Natural killer cell (primary cell): ENCODE measurements at regions not wholly inside any gene's neighbourhood (a gene's known extent, or its start where the extent isn't known, plus 50 kb on each side); places are given as distances from the start of the nearest gene placed in this dataset.

Experiments used
- ATAC-seq, 3 donors: fragments of 150-1000 bp in 2 of 3; fragments of 200-7000 bp in 1 of 3; cut with Tn5 transposase; 1 replicate in 1 of 3; 2 replicates in 2 of 3; pipeline ENCODE4 v1.10.0; 2021; ENCODE audit warnings: mild to moderate bottlenecking in 2 of 3, moderate library complexity in 2 of 3
- DNase-seq, 2 donors: peaks; one replicate each; pipeline versions ENCODE4 v3.0.0 to v3.0.0-alpha.2; 2013 to 2021; ENCODE audit warnings: mixed read lengths in 1 of 2
- H3K27ac ChIP-seq: one replicate; pipeline ENCODE4 v1.5.1; 2013; ENCODE audit warnings: mild to moderate bottlenecking, low read length
- H3K27me3 ChIP-seq: one replicate; pipeline ENCODE4 v1.6.1; 2013; ENCODE audit warnings: low read length; ENCODE audit not compliant: control insufficient read depth, insufficient read depth
- H3K36me3 ChIP-seq: one replicate; pipeline ENCODE4 v1.6.1; 2013; ENCODE audit warnings: low read length; ENCODE audit not compliant: control insufficient read depth, insufficient read depth
- H3K4me1 ChIP-seq: one replicate; pipeline ENCODE4 v1.6.1; 2013; ENCODE audit warnings: low read length; ENCODE audit not compliant: control insufficient read depth, insufficient read depth
- H3K4me3 ChIP-seq: one replicate; pipeline ENCODE4 v1.5.1; 2013; ENCODE audit warnings: low read length
- H3K9me3 ChIP-seq: one replicate; pipeline ENCODE4 v1.6.1; 2013; ENCODE audit warnings: low read length; ENCODE audit not compliant: control insufficient read depth, insufficient read depth
- H3K27ac Mint-ChIP-seq, 2 donors: one replicate each; pipeline ENCODE4 v1.8.0; 2022; ENCODE audit warnings: mild to moderate bottlenecking in 2 of 2, mixed read lengths in 2 of 2, moderate library complexity in 1 of 2
- H3K27me3 Mint-ChIP-seq, 2 donors: one replicate each; pipeline ENCODE4 v1.8.0; 2022; ENCODE audit warnings: low read depth in 2 of 2, mixed read lengths in 2 of 2
- H3K36me3 Mint-ChIP-seq: one replicate; pipeline ENCODE4 v1.8.0; 2022; ENCODE audit warnings: mixed read lengths
- H3K4me1 Mint-ChIP-seq, 2 donors: one replicate each; pipeline ENCODE4 v1.8.0; 2022; ENCODE audit warnings: mixed read lengths in 2 of 2
- H3K4me3 Mint-ChIP-seq: one replicate; pipeline ENCODE4 v1.8.0; 2022; ENCODE audit warnings: mild to moderate bottlenecking, moderate library complexity, mixed read lengths
- H3K9me3 Mint-ChIP-seq, 2 donors: one replicate each; pipeline ENCODE4 v1.8.0; 2022; ENCODE audit warnings: mixed read lengths in 2 of 2
- WGBS: methylation state at CpG from one replicate; pipeline ENCODE4 v1.1.7; 2013; ENCODE audit warnings: missing lambda C conversion rate; ENCODE audit not compliant: insufficient coverage; 5-methylcytosine and 5-hydroxymethylcytosine counted together
- intact Hi-C: fragments of 100-400 bp; cut with micrococcal nuclease; formaldehyde crosslinking; loops from one replicate; pipeline ENCODE4 v1.14.2; 2022
- TF ChIP-seq, protein P1 (sequence below): fragments of 200-600 bp; IDR thresholded peaks from one replicate; pipeline ENCODE4 v1.8.0; 2022; ENCODE audit warnings: antibody characterized with exemption

DNA sequence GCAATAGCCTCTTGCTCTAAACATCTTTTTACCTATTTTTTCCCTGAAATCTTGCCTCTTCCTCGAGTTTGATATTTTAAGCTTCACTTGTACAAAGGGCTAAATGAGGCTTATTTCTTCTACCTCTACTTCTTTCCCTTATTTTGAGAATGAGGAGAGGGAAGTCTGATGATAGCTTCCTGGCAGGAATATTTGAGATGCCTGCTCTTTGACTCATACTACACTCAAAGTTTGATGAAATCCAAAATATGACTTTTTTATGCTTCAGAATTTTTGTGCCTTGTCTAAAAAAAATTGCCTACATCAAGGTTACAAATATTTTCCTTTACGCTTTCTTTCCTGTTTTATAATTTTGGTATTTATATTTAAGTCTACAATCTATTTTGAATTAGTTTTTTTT, 624.4 kb upstream of the PLXNA2 start:
- no peak for DNase-seq
- no CpG with 5 or more reads among the region's 2 CpGs for WGBS
- intact Hi-C loops: no loop called here
- H3K9me3 ChIP-seq: no peaks in the 10 kb centered on the region
- no peaks in the 10 kb centered on the region for H3K27me3 ChIP-seq
- Mint-ChIP-seq H3K27ac (no peak overlapping the region), H3K4me3 (no peak overlapping the region), H3K4me1 (no peaks in the 10 kb centered on the region), H3K9me3 (peaks cover under 1 to 6% of the 10 kb centered on the region in 2 donors), H3K27me3 (no peaks in the 10 kb centered on the region), H3K36me3 (peaks cover 2% of the 10 kb centered on the region)
- TF ChIP-seq, protein P1, sequence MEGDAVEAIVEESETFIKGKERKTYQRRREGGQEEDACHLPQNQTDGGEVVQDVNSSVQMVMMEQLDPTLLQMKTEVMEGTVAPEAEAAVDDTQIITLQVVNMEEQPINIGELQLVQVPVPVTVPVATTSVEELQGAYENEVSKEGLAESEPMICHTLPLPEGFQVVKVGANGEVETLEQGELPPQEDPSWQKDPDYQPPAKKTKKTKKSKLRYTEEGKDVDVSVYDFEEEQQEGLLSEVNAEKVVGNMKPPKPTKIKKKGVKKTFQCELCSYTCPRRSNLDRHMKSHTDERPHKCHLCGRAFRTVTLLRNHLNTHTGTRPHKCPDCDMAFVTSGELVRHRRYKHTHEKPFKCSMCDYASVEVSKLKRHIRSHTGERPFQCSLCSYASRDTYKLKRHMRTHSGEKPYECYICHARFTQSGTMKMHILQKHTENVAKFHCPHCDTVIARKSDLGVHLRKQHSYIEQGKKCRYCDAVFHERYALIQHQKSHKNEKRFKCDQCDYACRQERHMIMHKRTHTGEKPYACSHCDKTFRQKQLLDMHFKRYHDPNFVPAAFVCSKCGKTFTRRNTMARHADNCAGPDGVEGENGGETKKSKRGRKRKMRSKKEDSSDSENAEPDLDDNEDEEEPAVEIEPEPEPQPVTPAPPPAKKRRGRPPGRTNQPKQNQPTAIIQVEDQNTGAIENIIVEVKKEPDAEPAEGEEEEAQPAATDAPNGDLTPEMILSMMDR: no peak
- no peak for ATAC-seq
- no peaks in the 10 kb centered on the region for H3K4me1 ChIP-seq
- no peak overlapping the region for H3K27ac ChIP-seq
- H3K4me3 ChIP-seq: no peak overlapping the region
- no peaks in the 10 kb centered on the region for H3K36me3 ChIP-seq

DNA sequence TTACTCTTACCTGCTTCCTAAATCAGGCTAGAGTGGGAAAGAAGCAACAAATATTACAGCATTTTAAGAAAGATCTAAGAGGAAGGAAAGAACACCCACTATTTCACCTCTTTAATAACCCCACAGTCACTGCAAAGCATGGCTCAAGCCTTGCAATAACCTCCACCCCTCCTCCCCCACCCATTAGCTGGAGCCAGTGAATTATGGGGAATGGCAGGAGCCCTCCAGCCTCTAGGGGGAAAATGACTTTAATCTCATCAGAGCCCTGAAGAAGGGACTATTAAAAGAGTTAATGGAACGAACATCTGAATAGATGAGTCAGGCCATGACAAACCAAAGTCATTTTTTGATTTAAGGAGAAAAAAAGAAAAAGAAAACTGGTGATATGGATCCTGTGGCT, 630.7 kb upstream of the PLXNA2 start:
- no peak overlapping the region for H3K27ac ChIP-seq
- no peak overlapping the region for H3K4me3 Mint-ChIP-seq
- no peaks in the 10 kb centered on the region for H3K4me1 ChIP-seq
- H3K27me3 Mint-ChIP-seq: peaks cover 0 to 3% of the 10 kb centered on the region in 2 donors
- H3K36me3 ChIP-seq: no peaks in the 10 kb centered on the region
- H3K4me1 Mint-ChIP-seq: no peaks in the 10 kb centered on the region
- intact Hi-C loops: no loop called here
- ATAC-seq (no peak), DNase-seq (no peak)
- H3K9me3 ChIP-seq: no peaks in the 10 kb centered on the region
- H3K27me3 ChIP-seq: no peaks in the 10 kb centered on the region
- no peak overlapping the region for H3K4me3 ChIP-seq
- H3K27ac Mint-ChIP-seq: no peak overlapping the region
- H3K36me3 Mint-ChIP-seq: peaks cover 10% of the 10 kb centered on the region
- 78% methylated on average over 1 of the region's 1 CpG for WGBS
- peaks cover 4 to 11% of the 10 kb centered on the region in 2 donors for H3K9me3 Mint-ChIP-seq
- TF ChIP-seq, protein P1: no peak

DNA sequence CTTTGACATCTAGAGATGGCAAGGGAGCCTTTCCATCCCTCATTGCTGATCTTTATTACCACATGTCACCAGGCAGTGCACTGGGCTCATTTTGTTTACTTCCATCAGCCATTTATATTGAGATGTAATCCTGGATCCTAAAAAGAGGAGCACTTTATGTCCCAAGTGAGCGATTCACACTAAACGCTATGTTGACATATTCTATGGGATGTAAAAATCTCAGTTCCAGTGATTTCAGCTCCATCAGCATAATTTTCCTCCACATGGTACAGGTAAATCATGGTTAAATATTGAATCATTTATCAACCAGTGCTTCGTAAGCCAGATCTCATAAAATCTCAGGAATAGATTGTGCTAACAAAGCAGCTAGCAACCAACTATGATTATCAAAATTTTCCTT, 634.8 kb upstream of the PLXNA2 start:
- Histone ChIP-seq H3K27me3 (no peaks in the 10 kb centered on the region), H3K4me1 (no peaks in the 10 kb centered on the region), H3K9me3 (no peaks in the 10 kb centered on the region), H3K4me3 (no peak overlapping the region), H3K27ac (no peak overlapping the region), H3K36me3 (no peaks in the 10 kb centered on the region)
- 100% methylated on average over 1 of the region's 3 CpGs for WGBS
- TF ChIP-seq, protein P1: no peak
- DNase-seq: no peak
- H3K36me3 Mint-ChIP-seq: peaks cover 3% of the 10 kb centered on the region
- H3K27ac Mint-ChIP-seq: no peak overlapping the region
- H3K27me3 Mint-ChIP-seq: peaks cover 0 to 3% of the 10 kb centered on the region in 2 donors
- peaks cover 0 to 9% of the 10 kb centered on the region in 2 donors for H3K9me3 Mint-ChIP-seq
- no peak overlapping the region for H3K4me3 Mint-ChIP-seq
- no peaks in the 10 kb centered on the region for H3K4me1 Mint-ChIP-seq
- intact Hi-C loops: no loop called here
- no peak for ATAC-seq

DNA sequence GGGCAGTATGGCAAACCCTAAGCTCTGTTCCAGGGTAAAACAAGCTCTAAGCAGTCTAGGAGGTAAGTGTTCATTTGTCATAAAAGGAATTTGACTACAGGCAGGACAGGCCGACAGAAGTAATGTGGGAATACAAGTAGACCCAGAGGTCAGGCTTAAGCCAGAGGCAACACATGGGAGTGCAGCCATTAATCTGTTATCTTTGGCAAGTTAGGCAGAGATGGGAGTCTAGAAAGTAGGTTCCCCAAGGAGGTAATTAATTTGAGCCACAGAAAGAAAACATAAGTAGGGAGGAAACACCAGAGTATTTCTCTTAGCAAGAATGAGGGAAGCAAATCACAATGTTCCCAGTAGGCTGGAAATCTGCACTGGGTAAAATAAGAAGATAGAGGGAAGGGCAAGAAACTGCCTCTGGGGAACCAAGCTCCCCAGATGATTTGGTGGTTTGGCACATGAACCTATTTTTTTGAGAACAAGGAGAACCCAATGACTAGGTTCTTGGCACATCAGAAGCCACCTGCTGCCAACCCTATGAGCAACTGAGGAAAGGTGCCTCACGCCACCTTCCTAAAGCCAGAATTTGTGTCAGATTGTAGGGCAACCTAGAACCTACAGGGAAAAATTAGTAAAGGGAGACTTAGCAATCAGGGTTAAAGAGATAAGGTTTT, 636.4 kb upstream of the PLXNA2 start:
- DNase-seq: no peak
- H3K36me3 ChIP-seq: no peaks in the 10 kb centered on the region
- no peaks in the 10 kb centered on the region for H3K9me3 ChIP-seq
- no peak overlapping the region for H3K27ac ChIP-seq
- Mint-ChIP-seq H3K4me1 (no peaks in the 10 kb centered on the region), H3K27ac (no peak overlapping the region), H3K27me3 (peaks cover 0 to 3% of the 10 kb centered on the region in 2 donors), H3K4me3 (no peak overlapping the region), H3K9me3 (peaks cover 0 to 9% of the 10 kb centered on the region in 2 donors), H3K36me3 (no peaks in the 10 kb centered on the region)
- 92% methylated on average over 2 of the region's 2 CpGs for WGBS
- H3K4me1 ChIP-seq: no peaks in the 10 kb centered on the region
- ATAC-seq: no peak
- H3K27me3 ChIP-seq: no peaks in the 10 kb centered on the region
- intact Hi-C loops: no loop called here
- TF ChIP-seq, protein P1: no peak
- H3K4me3 ChIP-seq: no peak overlapping the region
